ENCODE measurements at regions not wholly inside any gene's neighbourhood (a gene's known extent, or its start where the extent isn't known, plus 50 kb on each side); places are given as distances from the start of the nearest gene placed in this dataset.

- FAIRE-seq, result no peak
- DNase-seq, result no peak
- Histone ChIP-seq H3K27me3 (ENCODE audit: control insufficient read depth in 3 of 3, insufficient read depth in 3 of 3, low read length in 3 of 3) (no peaks in the 10 kb centered on the region), H3K36me3 (ENCODE audit: control insufficient read depth in 3 of 3, insufficient read depth in 2 of 3, low read depth in 1 of 3, low read length in 3 of 3) (no peaks in the 10 kb centered on the region), H3K4me3 (ENCODE audit: low read depth in 1 of 3, low read length in 3 of 3) (no peak overlapping the region), H3K9me3 (ENCODE audit: control insufficient read depth in 2 of 2, insufficient read depth in 1 of 2, low read depth in 1 of 2, low read length in 1 of 2) (no peaks in the 10 kb centered on the region), H3K27ac (ENCODE audit: low read depth in 1 of 3, low read length in 2 of 3) (no peak overlapping the region), H3K4me1 (ENCODE audit: control insufficient read depth in 3 of 3, insufficient read depth in 2 of 3, low read depth in 1 of 3, low read length in 2 of 3) (no peaks in the 10 kb centered on the region)
- WGBS, 3 donors, result 74 to 86% (median 79%) methylated on average over 4 of the region's 4 CpGs
Measured at GRCh38 chr15:39304931-39305728, 275.7 kb upstream of the THBS1 start.

GRCh38 chr15:39310633-39311032, 270.2 kb upstream of the THBS1 start:
- no peaks in the 10 kb centered on the region for H3K27me3 ChIP-seq (ENCODE audit: control insufficient read depth in 3 of 3, insufficient read depth in 3 of 3, low read length in 3 of 3)
- H3K36me3 ChIP-seq (ENCODE audit: control insufficient read depth in 3 of 3, insufficient read depth in 2 of 3, low read depth in 1 of 3, low read length in 3 of 3), result no peaks in the 10 kb centered on the region
- DNase-seq, result no peak
- H3K9me3 ChIP-seq (ENCODE audit: control insufficient read depth in 2 of 2, insufficient read depth in 1 of 2, low read depth in 1 of 2, low read length in 1 of 2), result no peaks in the 10 kb centered on the region
- peaks cover 0 to 5% (median 0%) of the 10 kb centered on the region in 3 donors for H3K4me1 ChIP-seq (ENCODE audit: control insufficient read depth in 3 of 3, insufficient read depth in 2 of 3, low read depth in 1 of 3, low read length in 2 of 3)
- H3K27ac ChIP-seq (ENCODE audit: low read depth in 1 of 3, low read length in 2 of 3), result no peak overlapping the region
- no peak for FAIRE-seq
- 77 to 85% (median 84%) methylated on average over 3 of the region's 3 CpGs for WGBS, 3 donors
- H3K4me3 ChIP-seq (ENCODE audit: low read depth in 1 of 3, low read length in 3 of 3), result no peak overlapping the region

GRCh38 chr15:39312984-39313383, 267.9 kb upstream of the THBS1 start:
- Histone ChIP-seq H3K4me1 (ENCODE audit: control insufficient read depth in 3 of 3, insufficient read depth in 2 of 3, low read depth in 1 of 3, low read length in 2 of 3) (peaks cover 0 to 5% (median 0%) of the 10 kb centered on the region in 3 donors), H3K4me3 (ENCODE audit: low read depth in 1 of 3, low read length in 3 of 3) (no peak overlapping the region), H3K27ac (ENCODE audit: low read depth in 1 of 3, low read length in 2 of 3) (no peak overlapping the region), H3K9me3 (ENCODE audit: control insufficient read depth in 2 of 2, insufficient read depth in 1 of 2, low read depth in 1 of 2, low read length in 1 of 2) (no peaks in the 10 kb centered on the region), H3K36me3 (ENCODE audit: control insufficient read depth in 3 of 3, insufficient read depth in 2 of 3, low read depth in 1 of 3, low read length in 3 of 3) (no peaks in the 10 kb centered on the region), H3K27me3 (ENCODE audit: control insufficient read depth in 3 of 3, insufficient read depth in 3 of 3, low read length in 3 of 3) (no peaks in the 10 kb centered on the region)
- FAIRE-seq, result no peak
- WGBS, 3 donors, result 15 to 53% (median 34%) methylated on average over 3 of the region's 3 CpGs
- DNase-seq, result peak; percentile 80 to 94

GRCh38 chr15:39313467-39313866, 267.4 kb upstream of the THBS1 start:
- DNase-seq (no peak), FAIRE-seq (no peak)
- Histone ChIP-seq H3K4me3 (ENCODE audit: low read depth in 1 of 3, low read length in 3 of 3) (no peak overlapping the region), H3K4me1 (ENCODE audit: control insufficient read depth in 3 of 3, insufficient read depth in 2 of 3, low read depth in 1 of 3, low read length in 2 of 3) (peaks cover 0 to 6% (median 0%) of the 10 kb centered on the region in 3 donors), H3K27ac (ENCODE audit: low read depth in 1 of 3, low read length in 2 of 3) (peak overlapping the region in 2 of 3 donors; percentile 79 to 90), H3K36me3 (ENCODE audit: control insufficient read depth in 3 of 3, insufficient read depth in 2 of 3, low read depth in 1 of 3, low read length in 3 of 3) (no peaks in the 10 kb centered on the region), H3K9me3 (ENCODE audit: control insufficient read depth in 2 of 2, insufficient read depth in 1 of 2, low read depth in 1 of 2, low read length in 1 of 2) (no peaks in the 10 kb centered on the region), H3K27me3 (ENCODE audit: control insufficient read depth in 3 of 3, insufficient read depth in 3 of 3, low read length in 3 of 3) (no peaks in the 10 kb centered on the region)
- WGBS, 3 donors, result 20 to 70% (median 50%) methylated on average over 3 of the region's 3 CpGs

- 21 to 64% (median 30%) methylated on average over 1 of the region's 1 CpG for WGBS, 3 donors
- Histone ChIP-seq H3K27ac (ENCODE audit: low read depth in 1 of 3, low read length in 2 of 3) (no peak overlapping the region), H3K4me1 (ENCODE audit: control insufficient read depth in 3 of 3, insufficient read depth in 2 of 3, low read depth in 1 of 3, low read length in 2 of 3) (peaks cover 0 to 8% (median 0%) of the 10 kb centered on the region in 3 donors), H3K27me3 (ENCODE audit: control insufficient read depth in 3 of 3, insufficient read depth in 3 of 3, low read length in 3 of 3) (no peaks in the 10 kb centered on the region), H3K36me3 (ENCODE audit: control insufficient read depth in 3 of 3, insufficient read depth in 2 of 3, low read depth in 1 of 3, low read length in 3 of 3) (no peaks in the 10 kb centered on the region), H3K4me3 (ENCODE audit: low read depth in 1 of 3, low read length in 3 of 3) (no peak overlapping the region), H3K9me3 (ENCODE audit: control insufficient read depth in 2 of 2, insufficient read depth in 1 of 2, low read depth in 1 of 2, low read length in 1 of 2) (no peaks in the 10 kb centered on the region)
- no peak for FAIRE-seq
- DNase-seq, result peak in 1 of 2 donors; percentile 60
Measured at GRCh38 chr15:39313881-39314280, 267.0 kb upstream of the THBS1 start.

GRCh38 chr15:39315206-39315850, 265.6 kb upstream of the THBS1 start:
- H3K9me3 ChIP-seq (ENCODE audit: control insufficient read depth in 2 of 2, insufficient read depth in 1 of 2, low read depth in 1 of 2, low read length in 1 of 2), result peaks cover 0 to 3% of the 10 kb centered on the region in 2 donors
- no peak overlapping the region for H3K4me3 ChIP-seq (ENCODE audit: low read depth in 1 of 3, low read length in 3 of 3)
- no peaks in the 10 kb centered on the region for H3K27me3 ChIP-seq (ENCODE audit: control insufficient read depth in 3 of 3, insufficient read depth in 3 of 3, low read length in 3 of 3)
- FAIRE-seq (no peak), DNase-seq (no peak)
- peaks cover 0 to 8% (median 0%) of the 10 kb centered on the region in 3 donors for H3K4me1 ChIP-seq (ENCODE audit: control insufficient read depth in 3 of 3, insufficient read depth in 2 of 3, low read depth in 1 of 3, low read length in 2 of 3)
- H3K36me3 ChIP-seq (ENCODE audit: control insufficient read depth in 3 of 3, insufficient read depth in 2 of 3, low read depth in 1 of 3, low read length in 3 of 3), result no peaks in the 10 kb centered on the region
- H3K27ac ChIP-seq (ENCODE audit: low read depth in 1 of 3, low read length in 2 of 3), result no peak overlapping the region
- 76 to 91% (median 84%) methylated on average over 1 of the region's 1 CpG for WGBS, 3 donors

GRCh38 chr15:39317225-39317624, 263.7 kb upstream of the THBS1 start:
- no peaks in the 10 kb centered on the region for H3K27me3 ChIP-seq (ENCODE audit: control insufficient read depth in 3 of 3, insufficient read depth in 3 of 3, low read length in 3 of 3)
- DNase-seq, result no peak
- no peak for FAIRE-seq
- H3K9me3 ChIP-seq (ENCODE audit: control insufficient read depth in 2 of 2, insufficient read depth in 1 of 2, low read depth in 1 of 2, low read length in 1 of 2), result peaks cover 0 to 4% of the 10 kb centered on the region in 2 donors
- no peak overlapping the region for H3K4me3 ChIP-seq (ENCODE audit: low read depth in 1 of 3, low read length in 3 of 3)
- H3K4me1 ChIP-seq (ENCODE audit: control insufficient read depth in 3 of 3, insufficient read depth in 2 of 3, low read depth in 1 of 3, low read length in 2 of 3), result peaks cover 0 to 8% (median 0%) of the 10 kb centered on the region in 3 donors
- H3K36me3 ChIP-seq (ENCODE audit: control insufficient read depth in 3 of 3, insufficient read depth in 2 of 3, low read depth in 1 of 3, low read length in 3 of 3), result no peaks in the 10 kb centered on the region
- peak overlapping the region in 1 of 3 donors; percentile 73 for H3K27ac ChIP-seq (ENCODE audit: low read depth in 1 of 3, low read length in 2 of 3)
- WGBS, 3 donors, result 72 to 91% (median 81%) methylated on average over 1 of the region's 1 CpG

GRCh38 chr15:39318231-39318630, 262.6 kb upstream of the THBS1 start:
- H3K4me3 ChIP-seq (ENCODE audit: low read depth in 1 of 3, low read length in 3 of 3), result no peak overlapping the region
- peaks cover 0 to 4% of the 10 kb centered on the region in 2 donors for H3K9me3 ChIP-seq (ENCODE audit: control insufficient read depth in 2 of 2, insufficient read depth in 1 of 2, low read depth in 1 of 2, low read length in 1 of 2)
- 71 to 95% (median 88%) methylated on average over 2 of the region's 2 CpGs for WGBS, 3 donors
- no peak for DNase-seq
- peaks cover 0 to 8% (median 0%) of the 10 kb centered on the region in 3 donors for H3K4me1 ChIP-seq (ENCODE audit: control insufficient read depth in 3 of 3, insufficient read depth in 2 of 3, low read depth in 1 of 3, low read length in 2 of 3)
- no peak for FAIRE-seq
- H3K36me3 ChIP-seq (ENCODE audit: control insufficient read depth in 3 of 3, insufficient read depth in 2 of 3, low read depth in 1 of 3, low read length in 3 of 3), result no peaks in the 10 kb centered on the region
- no peaks in the 10 kb centered on the region for H3K27me3 ChIP-seq (ENCODE audit: control insufficient read depth in 3 of 3, insufficient read depth in 3 of 3, low read length in 3 of 3)
- H3K27ac ChIP-seq (ENCODE audit: low read depth in 1 of 3, low read length in 2 of 3), result no peak overlapping the region

Measured in small intestine (tissue), 7 donors.